GM19438 (cell line): ENCODE measurements at regions not wholly inside any gene's neighbourhood (a gene's known extent, or its start where the extent isn't known, plus 50 kb on each side); places are given as distances from the start of the nearest gene placed in this dataset.
"Not testable (repeated sequence)": the region's sequence is repeated elsewhere in the genome, so short reads cannot be mapped to it uniquely, and the experiment has no call there.

Experiments used
- ATAC-seq: cut with Tn5 transposase; IDR thresholded peaks from one replicate; pipeline ENCODE4 v1.9.1; 2021; ENCODE audit warnings: low read depth; ENCODE audit not compliant: unreplicated experiment

DNA sequence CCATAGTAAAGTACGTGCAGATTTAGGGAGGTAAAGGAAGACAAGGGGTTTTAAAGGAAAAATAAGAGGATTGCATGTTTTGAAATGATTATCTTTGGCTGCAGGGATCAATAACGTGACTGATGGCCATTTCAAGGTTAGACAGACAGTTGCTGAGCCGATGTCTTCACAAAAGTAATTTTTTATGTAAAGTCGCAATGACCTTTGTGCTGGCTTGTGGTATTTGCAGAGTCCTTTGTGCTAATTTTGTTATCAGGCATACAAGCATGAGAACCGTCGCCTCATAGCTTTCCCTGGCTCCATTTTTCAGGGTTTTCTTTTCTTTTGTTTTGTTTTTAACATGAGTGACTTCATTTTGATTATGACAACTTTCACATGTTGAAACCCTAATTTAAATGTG lies 605.7 kb upstream of the GJE1 start:
- no peak for ATAC-seq

GRCh38 chr6:141521440-141521839 lies 611.3 kb upstream of the GJE1 start:
- no peak for ATAC-seq

- ATAC-seq = no peak
Measured at GRCh38 chr6:141513830-141514229, 618.9 kb upstream of the GJE1 start.

GRCh38 chr6:141510803-141511202 lies 621.9 kb upstream of the GJE1 start:
- ATAC-seq = no peak

DNA sequence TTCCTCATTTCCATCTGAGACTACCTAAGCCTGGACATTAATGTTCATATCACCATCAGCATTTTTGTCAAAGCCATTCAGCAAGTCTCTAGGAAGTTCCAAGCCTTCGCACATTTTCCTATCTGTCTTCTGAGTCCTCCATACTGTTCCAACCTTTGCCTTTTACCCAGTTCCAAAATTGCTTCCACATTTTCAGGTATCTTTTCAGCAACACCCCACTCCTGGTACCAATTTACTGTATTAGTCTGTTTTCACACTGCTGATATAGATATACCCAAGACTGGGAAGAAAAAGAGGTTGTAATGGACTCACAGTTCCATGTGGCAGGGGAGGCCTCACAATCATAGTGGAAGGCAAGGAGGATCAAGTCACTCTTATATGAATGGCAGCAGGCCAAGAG lies 626.7 kb upstream of the GJE1 start:
- not testable (repeated sequence) for ATAC-seq

DNA sequence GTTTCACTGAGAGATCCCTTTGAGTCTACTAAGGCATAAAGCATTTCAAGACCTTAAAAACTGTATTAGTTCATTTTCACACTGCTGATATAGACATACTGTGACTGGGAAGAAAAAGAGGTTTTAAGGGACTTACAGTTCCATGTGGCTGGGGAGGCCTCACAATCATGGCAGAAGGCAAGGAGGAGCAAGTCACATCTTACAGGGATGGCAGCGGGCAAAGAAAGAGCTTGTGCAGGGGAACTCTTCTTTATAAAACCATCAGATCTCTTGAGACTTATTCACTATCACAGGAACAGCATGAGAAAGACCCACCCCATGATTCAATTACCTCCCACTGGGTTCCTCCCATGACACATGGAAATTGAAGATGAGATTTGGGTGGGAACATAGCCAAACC lies 628.4 kb upstream of the GJE1 start:
- ATAC-seq = not testable (repeated sequence)

DNA sequence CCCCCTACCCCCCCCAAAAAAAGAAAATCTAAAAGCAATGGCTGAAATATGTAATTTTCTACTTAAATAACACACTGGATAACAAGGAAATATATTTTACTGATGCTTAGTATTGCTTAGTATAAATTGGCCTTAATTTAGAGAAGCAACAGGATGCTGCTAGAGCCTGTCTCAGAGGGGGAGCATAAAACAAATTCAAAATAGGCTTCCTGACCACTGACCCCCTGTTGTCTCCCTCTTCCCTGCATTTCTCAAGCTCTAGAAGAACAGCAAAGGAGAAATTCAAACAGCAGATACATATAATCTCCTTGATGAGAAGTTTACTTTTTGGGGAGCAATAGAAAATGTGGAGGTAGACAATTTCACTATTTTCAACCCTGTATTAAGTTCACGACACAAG lies 631.1 kb upstream of the GJE1 start:
- ATAC-seq = no peak

DNA sequence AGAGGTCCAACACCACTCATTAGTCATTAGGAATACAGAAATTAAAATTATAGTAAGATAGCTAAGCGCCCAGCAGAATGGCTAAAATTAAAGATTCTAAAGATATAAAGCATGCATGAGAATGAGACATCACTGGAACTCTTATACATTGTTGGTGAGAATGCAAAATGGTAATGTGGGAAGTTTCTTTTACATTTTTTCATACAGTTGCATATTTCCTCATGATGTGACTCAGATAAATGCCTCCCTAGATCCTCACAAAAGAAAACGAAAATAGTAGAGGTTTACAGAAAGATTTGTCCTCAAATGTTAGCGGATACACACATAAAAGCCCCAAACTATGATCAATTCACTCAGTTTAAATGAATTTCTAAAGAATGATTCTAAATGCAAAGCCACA lies 633.7 kb upstream of the GJE1 start:
- no peak for ATAC-seq

DNA sequence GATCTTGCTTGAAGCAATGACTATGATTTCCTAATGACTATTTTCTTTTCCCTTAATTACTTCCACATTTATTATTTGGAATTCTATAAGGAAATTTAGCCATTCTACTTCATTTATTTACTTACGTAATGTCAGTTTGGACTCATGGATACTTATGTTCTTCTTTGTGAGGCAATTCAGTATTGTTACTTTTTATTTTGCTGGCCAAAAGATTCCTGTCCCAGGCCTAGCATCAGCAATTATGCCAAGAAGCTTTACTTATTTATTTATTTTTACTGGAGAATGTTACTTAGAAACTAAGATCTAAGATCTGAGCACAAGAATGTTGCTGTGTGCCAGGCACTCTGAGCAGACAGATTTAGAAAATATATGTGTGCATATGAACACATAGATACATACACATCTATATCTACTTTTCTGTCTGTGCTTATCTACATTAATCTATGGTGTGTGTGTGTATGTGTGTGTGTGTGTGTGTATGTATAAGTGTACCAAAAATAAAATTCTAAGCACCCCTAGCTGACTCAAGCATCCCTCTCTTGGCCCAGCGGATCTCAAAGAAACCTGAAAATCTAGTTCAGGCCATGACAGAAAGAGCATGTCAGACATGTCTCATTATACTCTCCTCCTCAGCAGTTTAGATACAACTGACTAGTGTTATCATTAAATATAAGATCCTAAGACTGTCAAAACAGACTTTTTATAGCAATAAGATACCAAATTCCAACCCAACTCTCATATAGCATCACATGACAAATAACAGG lies 640.0 kb upstream of the GJE1 start:
- ATAC-seq = no peak

GRCh38 chr6:141491684-141492083 lies 641.0 kb upstream of the GJE1 start:
- ATAC-seq = no peak

GRCh38 chr6:141490982-141491381 lies 641.7 kb upstream of the GJE1 start:
- ATAC-seq = no peak

- peak; percentile 44 for ATAC-seq
Measured at GRCh38 chr6:141488488-141488887, 644.2 kb upstream of the GJE1 start.

GRCh38 chr6:141486942-141487341 lies 645.8 kb upstream of the GJE1 start:
- no peak for ATAC-seq

DNA sequence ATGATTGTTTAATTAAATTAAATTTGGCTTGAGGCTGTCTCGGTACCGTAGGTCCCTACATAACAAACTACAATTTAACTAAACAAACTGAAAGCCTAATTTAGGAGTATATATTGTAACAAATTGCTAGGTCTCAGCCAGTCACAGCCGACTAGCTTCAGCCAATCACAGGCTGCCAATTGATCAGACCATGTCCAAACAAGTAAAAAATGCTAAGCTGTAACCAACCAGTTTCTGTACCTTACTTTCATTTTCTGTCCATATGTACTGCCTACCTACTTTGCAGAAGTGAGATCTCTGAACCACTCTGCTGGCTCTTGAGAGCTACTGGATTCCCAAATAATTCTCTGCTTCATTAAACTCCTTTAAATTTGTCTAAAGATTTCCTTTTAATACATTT lies 648.0 kb upstream of the GJE1 start:
- ATAC-seq = peak; percentile 69

DNA sequence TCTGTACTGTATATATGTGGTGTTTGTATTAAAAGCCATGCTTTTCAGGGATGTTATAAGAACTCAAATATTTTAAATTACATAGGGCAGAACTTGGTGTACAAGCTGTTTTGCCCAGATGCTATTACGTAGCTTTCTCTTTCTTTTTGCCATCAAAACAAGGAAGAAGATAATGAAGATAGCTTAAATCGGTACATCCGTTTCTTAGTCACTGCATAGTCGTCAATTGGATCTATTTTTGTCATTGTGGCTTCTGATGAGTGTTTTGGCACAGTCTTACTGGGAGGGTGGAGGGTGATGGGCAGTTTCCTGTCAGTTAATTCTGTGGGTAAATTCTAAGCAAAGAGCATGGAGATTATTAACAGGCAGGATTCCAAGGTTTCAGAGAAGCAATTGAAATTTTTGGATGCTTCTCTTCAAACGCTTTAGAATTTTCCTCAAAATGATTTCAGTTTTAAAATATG lies 649.1 kb upstream of the GJE1 start:
- peak; percentile 88 for ATAC-seq

GRCh38 chr6:141482796-141483597 lies 649.7 kb upstream of the GJE1 start:
- ATAC-seq = no peak

DNA sequence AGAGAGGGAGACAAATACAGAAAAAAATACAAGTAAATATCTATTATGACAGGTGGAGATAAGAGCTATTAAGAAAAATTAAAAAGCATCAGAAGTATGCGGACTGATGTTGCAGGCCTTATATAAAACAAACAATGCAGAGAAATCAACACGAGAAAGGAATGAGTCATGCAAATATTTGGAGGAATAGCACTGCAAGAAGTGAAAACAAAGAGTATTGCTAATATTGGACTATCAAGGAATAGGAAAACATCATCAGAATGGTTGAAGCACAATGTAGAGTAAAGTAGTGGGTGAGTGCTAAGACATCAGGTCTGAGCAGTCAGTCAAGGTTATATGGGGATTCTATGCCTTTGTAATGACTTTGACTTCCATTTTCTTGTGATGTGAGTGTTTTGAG lies 657.5 kb upstream of the GJE1 start:
- ATAC-seq = no peak

DNA sequence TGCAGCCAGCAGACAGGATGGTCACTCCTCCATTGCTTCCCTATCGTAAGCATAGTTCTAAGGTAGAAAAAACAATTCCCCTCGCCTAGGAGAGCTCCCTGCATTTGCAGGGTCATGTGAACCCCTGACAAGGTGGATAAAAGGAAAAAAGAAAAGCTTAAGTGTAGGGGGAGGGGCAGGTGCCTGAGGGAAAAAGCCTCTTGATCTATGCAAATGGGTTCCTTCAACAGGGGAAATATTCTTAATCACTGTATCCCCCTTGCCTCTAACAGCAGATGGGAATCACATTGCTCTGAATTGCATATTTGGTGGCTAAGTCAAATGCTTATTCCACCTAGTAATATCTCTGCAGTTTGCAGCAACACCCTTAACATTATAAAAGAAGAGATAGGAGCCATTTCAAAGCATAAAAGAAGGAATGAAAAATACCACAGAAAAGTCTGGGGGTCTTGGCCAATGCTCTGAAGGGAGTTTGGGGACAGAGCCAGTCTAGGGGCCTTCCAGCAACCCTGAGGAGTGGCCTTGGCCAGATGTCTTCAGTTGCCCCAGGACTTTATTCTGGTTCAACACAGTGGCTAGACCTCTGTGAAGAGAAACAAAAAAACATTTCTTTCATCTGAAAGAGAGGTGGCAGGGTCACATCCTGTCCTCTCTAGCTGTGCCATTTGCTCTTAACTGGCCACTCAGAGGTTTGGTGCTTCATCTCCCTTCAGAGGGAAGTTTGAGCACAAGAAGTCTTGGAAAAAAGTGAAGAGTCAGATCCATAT lies 660.4 kb upstream of the GJE1 start:
- no peak for ATAC-seq

DNA sequence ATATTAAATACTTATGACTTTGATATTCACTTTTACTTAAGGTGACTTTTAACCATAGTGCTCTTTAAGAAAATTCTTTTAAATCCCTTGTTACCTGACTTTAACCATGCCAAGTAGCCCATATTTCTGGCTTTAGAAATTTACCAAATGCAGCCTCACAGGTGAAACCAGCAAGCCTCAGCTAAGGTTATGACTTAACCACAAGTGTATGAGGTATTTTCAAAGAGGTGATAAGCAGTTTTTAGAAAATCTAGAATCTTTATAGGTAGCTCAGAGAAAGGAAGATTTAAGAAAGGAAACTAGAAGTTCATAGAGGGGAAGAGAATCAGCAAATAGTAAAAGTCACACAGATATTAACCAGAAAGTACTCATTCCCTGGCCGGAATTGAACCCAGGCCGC lies 661.9 kb upstream of the GJE1 start:
- ATAC-seq = no peak

DNA sequence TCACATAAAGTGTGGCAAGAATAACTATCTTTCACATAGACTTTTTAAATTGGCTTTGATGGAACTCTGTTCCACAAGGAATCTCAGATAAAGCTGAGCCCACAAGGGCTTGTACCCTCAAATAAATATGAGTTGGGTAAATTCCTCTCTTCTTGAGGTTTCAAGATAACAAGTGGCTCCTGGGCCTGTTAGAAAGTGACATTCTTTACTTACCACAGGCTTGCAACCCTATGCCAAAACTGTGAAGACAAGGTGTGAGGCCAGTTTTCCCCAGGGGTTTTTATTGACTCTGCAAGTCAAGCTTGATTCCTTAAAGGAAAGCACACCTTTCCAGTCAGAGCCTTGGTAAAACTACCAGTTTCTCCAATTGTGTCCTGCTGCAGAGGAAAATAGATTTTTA lies 664.8 kb upstream of the GJE1 start:
- ATAC-seq = no peak

- no peak for ATAC-seq
Measured at GRCh38 chr6:141467041-141467440, 665.7 kb upstream of the GJE1 start.
